HepG2 (cell line): ENCODE measurements at regions not wholly inside any gene's neighbourhood (a gene's known extent, or its start where the extent isn't known, plus 50 kb on each side); places are given as distances from the start of the nearest gene placed in this dataset.

Experiments used
- RFX5 ChIP-seq: IDR thresholded peaks from 2 replicates; pipeline ENCODE4 v1.6.1; 2011; ENCODE audit warnings: low read depth, low read length, improper control_type of control experiment
- SP4 ChIP-seq: sonication (generic); formaldehyde crosslinking; IDR thresholded peaks from 2 replicates; pipeline ENCODE4 v1.8.1; 2023; ENCODE audit warnings: mild to moderate bottlenecking, missing genetic modification reagents
- ZKSCAN5 ChIP-seq: sonication (generic); formaldehyde crosslinking; IDR thresholded peaks from 2 replicates; pipeline ENCODE4 v1.5.1; 2020; ENCODE audit warnings: mild to moderate bottlenecking, missing genetic modification reagents
- ZNF432 ChIP-seq: sonication (generic); formaldehyde crosslinking; IDR thresholded peaks from 2 replicates; pipeline ENCODE4 v1.5.0; 2020; ENCODE audit warnings: missing genetic modification reagents, mild to moderate bottlenecking, borderline replicate concordance

DNA sequence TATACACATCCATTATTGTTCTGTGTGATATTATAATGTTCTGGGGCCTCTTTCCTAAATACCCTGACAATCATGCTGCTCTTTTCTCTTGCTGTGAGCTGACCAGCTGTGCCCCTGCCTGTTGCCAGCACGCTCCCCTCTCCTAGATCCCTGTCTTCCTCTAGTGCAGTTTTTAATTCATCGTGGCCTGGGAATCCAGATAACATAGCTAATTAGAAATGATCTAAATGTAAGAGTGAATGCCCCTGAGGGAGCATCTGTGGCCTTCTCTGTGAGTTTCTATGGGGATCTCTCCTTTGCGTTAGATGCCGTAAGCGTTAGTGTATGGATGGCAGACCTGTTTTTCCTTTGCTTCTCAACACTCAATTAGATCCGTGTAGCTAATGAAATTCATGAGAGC is 434.3 kb downstream of the SPRY1 start:
- TF ChIP-seq RFX5: no peak
- no peak for TF ChIP-seq SP4 (CRISPR knock-in tag)
- TF ChIP-seq ZKSCAN5 (CRISPR knock-in tag): no peak
- TF ChIP-seq ZNF432 (CRISPR knock-in tag): no peak
